C4-2B (cell line): ENCODE measurements at regions not wholly inside any gene's neighbourhood (a gene's known extent, or its start where the extent isn't known, plus 50 kb on each side); places are given as distances from the start of the nearest gene placed in this dataset.

ENCODE experiments used
- ZFX ChIP-seq: fragments of 450-650 bp; IDR thresholded peaks from 2 replicates; pipeline ENCODE4 v1.6.1; 2017
- TF ChIP-seq, protein P1 (sequence below): fragments of 450-650 bp; conservative IDR thresholded peaks from 2 replicates; pipeline ENCODE4 v1.5.1; 2017; ENCODE audit warnings: mild to moderate bottlenecking

DNA sequence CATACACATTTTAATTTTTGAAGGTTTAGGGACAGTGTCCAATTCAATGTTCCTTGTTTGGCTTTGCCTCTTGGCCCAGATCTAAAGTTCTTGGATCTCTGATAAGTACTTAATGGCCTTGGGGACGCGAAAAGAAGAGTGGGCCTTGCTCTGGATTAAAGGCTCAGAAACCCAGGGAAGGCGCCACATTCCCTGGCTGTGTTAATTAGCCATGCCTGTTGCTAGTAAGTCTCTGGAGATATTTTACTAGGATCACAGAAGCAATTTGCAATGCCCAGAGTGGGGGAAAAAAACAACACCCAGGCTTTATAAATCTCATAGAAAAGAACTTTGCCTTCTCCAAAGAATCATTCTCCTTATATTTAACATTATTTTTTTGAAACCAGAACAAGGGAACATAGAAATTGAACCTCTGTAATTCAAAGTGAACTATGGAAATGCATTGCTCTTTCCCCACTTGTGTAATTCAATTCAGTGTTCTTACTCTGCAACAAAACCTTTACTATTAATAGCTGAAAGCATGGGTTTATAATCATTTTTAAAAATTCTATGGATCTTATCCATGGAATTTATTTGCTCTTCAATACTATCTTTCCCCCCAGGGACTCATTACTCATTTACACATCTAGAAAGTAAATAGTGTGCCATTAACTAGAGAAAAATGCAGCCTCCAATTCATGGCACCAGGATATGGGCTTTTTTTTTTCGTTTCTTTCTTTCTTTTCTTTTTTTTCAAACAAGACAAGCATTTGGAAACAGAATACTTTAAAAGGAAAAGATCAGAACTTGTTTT, 172.2 kb upstream of the ANKRD55 start:
- TF ChIP-seq, protein P1, sequence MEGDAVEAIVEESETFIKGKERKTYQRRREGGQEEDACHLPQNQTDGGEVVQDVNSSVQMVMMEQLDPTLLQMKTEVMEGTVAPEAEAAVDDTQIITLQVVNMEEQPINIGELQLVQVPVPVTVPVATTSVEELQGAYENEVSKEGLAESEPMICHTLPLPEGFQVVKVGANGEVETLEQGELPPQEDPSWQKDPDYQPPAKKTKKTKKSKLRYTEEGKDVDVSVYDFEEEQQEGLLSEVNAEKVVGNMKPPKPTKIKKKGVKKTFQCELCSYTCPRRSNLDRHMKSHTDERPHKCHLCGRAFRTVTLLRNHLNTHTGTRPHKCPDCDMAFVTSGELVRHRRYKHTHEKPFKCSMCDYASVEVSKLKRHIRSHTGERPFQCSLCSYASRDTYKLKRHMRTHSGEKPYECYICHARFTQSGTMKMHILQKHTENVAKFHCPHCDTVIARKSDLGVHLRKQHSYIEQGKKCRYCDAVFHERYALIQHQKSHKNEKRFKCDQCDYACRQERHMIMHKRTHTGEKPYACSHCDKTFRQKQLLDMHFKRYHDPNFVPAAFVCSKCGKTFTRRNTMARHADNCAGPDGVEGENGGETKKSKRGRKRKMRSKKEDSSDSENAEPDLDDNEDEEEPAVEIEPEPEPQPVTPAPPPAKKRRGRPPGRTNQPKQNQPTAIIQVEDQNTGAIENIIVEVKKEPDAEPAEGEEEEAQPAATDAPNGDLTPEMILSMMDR, result no peak
- TF ChIP-seq ZFX, result no peak
